ENCODE measurements at regions not wholly inside any gene's neighbourhood (a gene's known extent, or its start where the extent isn't known, plus 50 kb on each side); places are given as distances from the start of the nearest gene placed in this dataset.
A peak's percentile ranks its signal among the peaks of the same experiment; 100 is the strongest.

- Histone ChIP-seq H3K4me3 (no peak overlapping the region), H3K27me3 (no peaks in the 10 kb centered on the region), H3K27ac (no peak overlapping the region), H3K9me3 (peaks cover 0 to 5% (median 1%) of the 10 kb centered on the region in 4 donors), H3K36me3 (no peaks in the 10 kb centered on the region), H3K4me1 (peaks cover 0 to 20% (median 7%) of the 10 kb centered on the region in 4 donors)
- 64 to 71% methylated on average over 2 of the region's 2 CpGs for WGBS, 2 donors
- DNase-seq (ENCODE audit: low spot score in 2 of 2), result no peak
- TF ChIP-seq, protein P1, sequence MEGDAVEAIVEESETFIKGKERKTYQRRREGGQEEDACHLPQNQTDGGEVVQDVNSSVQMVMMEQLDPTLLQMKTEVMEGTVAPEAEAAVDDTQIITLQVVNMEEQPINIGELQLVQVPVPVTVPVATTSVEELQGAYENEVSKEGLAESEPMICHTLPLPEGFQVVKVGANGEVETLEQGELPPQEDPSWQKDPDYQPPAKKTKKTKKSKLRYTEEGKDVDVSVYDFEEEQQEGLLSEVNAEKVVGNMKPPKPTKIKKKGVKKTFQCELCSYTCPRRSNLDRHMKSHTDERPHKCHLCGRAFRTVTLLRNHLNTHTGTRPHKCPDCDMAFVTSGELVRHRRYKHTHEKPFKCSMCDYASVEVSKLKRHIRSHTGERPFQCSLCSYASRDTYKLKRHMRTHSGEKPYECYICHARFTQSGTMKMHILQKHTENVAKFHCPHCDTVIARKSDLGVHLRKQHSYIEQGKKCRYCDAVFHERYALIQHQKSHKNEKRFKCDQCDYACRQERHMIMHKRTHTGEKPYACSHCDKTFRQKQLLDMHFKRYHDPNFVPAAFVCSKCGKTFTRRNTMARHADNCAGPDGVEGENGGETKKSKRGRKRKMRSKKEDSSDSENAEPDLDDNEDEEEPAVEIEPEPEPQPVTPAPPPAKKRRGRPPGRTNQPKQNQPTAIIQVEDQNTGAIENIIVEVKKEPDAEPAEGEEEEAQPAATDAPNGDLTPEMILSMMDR (IDR thresholded peaks at IDR 0.05), result no peak
- TF ChIP-seq POLR2A (IDR thresholded peaks at IDR 0.05) (no peak), EP300 (IDR thresholded peaks at IDR 0.05) (no peak)
Observed at GRCh38 chr15:47870956-47871625, 153.8 kb downstream of the SEMA6D start.

GRCh38 chr15:47872208-47872607 is 154.9 kb downstream of the SEMA6D start:
- Histone ChIP-seq H3K27me3 (no peaks in the 10 kb centered on the region), H3K4me3 (no peak overlapping the region), H3K4me1 (peaks cover 0 to 20% (median 7%) of the 10 kb centered on the region in 4 donors), H3K36me3 (no peaks in the 10 kb centered on the region), H3K27ac (peak overlapping the region in 2 of 4 donors; percentile 51 to 61), H3K9me3 (peaks cover 0 to 5% (median 1%) of the 10 kb centered on the region in 4 donors)
- TF ChIP-seq POLR2A (IDR thresholded peaks at IDR 0.05), result no peak
- TF ChIP-seq, protein P1 (IDR thresholded peaks at IDR 0.05), result no peak
- no peak for TF ChIP-seq EP300 (IDR thresholded peaks at IDR 0.05)
- DNase-seq (ENCODE audit: low spot score in 2 of 2), result no peak

DNA sequence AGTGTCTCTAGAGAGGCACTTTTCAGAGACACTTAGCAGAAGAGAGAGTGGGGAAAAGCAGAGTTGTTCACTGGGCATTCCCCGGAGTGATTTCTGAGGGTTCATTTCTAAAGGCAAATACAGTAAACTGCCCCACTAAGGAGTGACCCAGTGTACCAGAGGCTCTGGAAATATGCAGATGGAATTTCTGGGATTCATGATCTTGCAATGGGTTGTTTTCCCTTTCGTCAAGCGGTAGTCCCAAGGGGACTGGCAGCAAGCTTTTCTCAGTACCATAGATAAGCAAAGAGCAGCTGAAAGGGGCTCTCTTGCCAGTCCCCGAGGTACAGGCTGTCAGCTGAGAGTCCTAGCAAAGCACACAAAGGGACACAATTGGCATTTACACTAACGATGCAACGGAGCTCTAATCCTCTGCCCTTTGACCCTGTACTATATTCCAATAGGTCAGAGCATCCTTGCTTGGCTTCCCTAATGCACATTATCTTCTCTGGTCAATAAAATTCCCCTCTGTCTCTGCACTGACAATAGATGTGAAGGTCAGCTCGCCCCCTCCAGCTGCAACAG is 155.6 kb downstream of the SEMA6D start:
- Histone ChIP-seq H3K27ac (peak overlapping the region in 2 of 4 donors; percentile 51 to 61), H3K36me3 (no peaks in the 10 kb centered on the region), H3K4me3 (no peak overlapping the region), H3K9me3 (peaks cover 0 to 5% (median under 1%) of the 10 kb centered on the region in 4 donors), H3K27me3 (no peaks in the 10 kb centered on the region), H3K4me1 (peaks cover 0 to 20% (median 7%) of the 10 kb centered on the region in 4 donors)
- 38 to 43% methylated on average over 7 of the region's 7 CpGs for WGBS, 2 donors
- peak in 1 of 2 donors; percentile 61 for TF ChIP-seq EP300 (IDR thresholded peaks at IDR 0.05)
- TF ChIP-seq, protein P1 (IDR thresholded peaks at IDR 0.05), result no peak
- DNase-seq (ENCODE audit: low spot score in 2 of 2), result no peak

- H3K9me3 ChIP-seq, result no peaks in the 10 kb centered on the region
- no peaks in the 10 kb centered on the region for H3K27me3 ChIP-seq
- peaks cover 0 to 15% (median under 1%) of the 10 kb centered on the region in 4 donors for H3K4me1 ChIP-seq
- no peaks in the 10 kb centered on the region for H3K36me3 ChIP-seq
- no peak for TF ChIP-seq POLR2A (IDR thresholded peaks at IDR 0.05)
- no peak for TF ChIP-seq EP300 (IDR thresholded peaks at IDR 0.05)
- TF ChIP-seq, protein P1 (IDR thresholded peaks at IDR 0.05), result no peak
- H3K4me3 ChIP-seq, result no peak overlapping the region
- WGBS, 2 donors, result 74% methylated on average over 5 of the region's 5 CpGs
- DNase-seq (ENCODE audit: low spot score in 2 of 2), result no peak
- no peak overlapping the region for H3K27ac ChIP-seq
Observed at GRCh38 chr15:47876986-47877385, 159.7 kb downstream of the SEMA6D start.

DNA sequence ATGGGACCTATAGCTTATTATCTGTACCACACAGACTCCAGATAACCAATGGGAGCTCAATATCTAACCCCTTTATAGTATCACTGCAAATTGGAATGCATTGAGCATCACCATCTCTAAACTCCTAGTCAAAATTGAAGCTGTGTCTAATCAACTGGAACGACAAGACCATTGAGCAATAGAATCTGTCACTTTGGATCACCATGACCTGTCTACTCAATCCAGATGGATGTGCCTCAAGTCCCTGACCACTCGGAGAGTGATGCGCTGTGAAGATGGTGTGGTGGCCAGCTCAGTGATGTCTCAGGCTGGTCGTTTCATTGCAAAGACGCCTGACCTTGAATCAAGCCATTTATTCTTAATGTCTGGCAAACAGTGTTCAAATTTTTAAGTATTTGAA is 160.5 kb downstream of the SEMA6D start:
- no peak for DNase-seq (ENCODE audit: low spot score in 2 of 2)
- Histone ChIP-seq H3K4me1 (peaks cover 0 to 7% (median 0%) of the 10 kb centered on the region in 4 donors), H3K27me3 (no peaks in the 10 kb centered on the region), H3K4me3 (no peak overlapping the region), H3K27ac (no peak overlapping the region), H3K9me3 (no peaks in the 10 kb centered on the region), H3K36me3 (no peaks in the 10 kb centered on the region)
- 89 to 91% methylated on average over 5 of the region's 5 CpGs for WGBS, 2 donors
- TF ChIP-seq EP300 (IDR thresholded peaks at IDR 0.05), result no peak
- no peak for TF ChIP-seq POLR2A (IDR thresholded peaks at IDR 0.05)
- TF ChIP-seq, protein P1 (IDR thresholded peaks at IDR 0.05), result no peak
